ENCODE measurements at regions not wholly inside any gene's neighbourhood (a gene's known extent, or its start where the extent isn't known, plus 50 kb on each side); places are given as distances from the start of the nearest gene placed in this dataset.

DNA sequence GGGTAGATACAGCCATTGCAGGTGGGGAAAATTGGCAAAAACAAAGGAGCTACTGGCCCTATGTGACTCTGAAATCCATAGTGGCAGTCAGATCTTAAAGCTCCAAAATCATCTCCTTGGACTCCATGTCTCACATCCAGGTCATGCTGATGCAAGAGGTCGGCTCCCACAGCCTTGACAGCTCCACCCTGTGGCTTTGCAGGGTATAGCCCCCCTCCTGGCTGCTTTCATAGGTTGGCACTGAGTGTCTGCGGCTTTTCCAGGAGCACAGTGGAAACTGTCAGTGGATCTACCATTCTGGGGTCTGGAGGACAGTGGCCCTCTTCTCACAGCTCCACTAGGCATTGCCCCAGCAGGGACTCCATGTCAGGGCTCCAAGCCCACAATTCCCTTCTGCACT is 1190.1 kb downstream of the CDH12 start:
- DNase-seq (no peak), ATAC-seq (replicated peaks) (no peak)
- Mint-ChIP-seq H3K4me3 (no peak overlapping the region), H3K27me3 (no peaks in the 10 kb centered on the region), H3K36me3 (ENCODE audit: insufficient read depth) (no peaks in the 10 kb centered on the region), H3K9me3 (peaks cover 5 to 21% of the 10 kb centered on the region in 2 donors), H3K4me1 (ENCODE audit: low read depth in 2 of 2) (no peaks in the 10 kb centered on the region), H3K27ac (no peak overlapping the region)

DNA sequence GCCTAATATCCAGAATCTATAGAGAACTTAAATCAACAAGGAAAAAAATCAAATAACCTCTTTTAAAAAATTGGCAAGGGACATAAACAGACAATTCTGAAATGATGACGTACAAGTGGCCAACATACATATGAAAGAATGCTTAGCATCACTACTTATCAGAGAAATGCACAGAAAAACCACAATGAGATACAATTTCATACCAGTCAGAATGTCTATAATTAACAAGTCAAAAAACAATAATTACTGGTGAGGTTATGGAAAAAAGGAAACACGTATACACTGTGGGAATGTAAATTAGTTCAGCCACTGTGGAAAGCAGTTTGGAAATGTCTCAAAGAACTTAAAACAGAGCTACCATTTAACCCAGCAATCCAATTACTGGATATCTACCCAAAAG is 1192.0 kb downstream of the CDH12 start:
- Mint-ChIP-seq H3K27me3 (no peaks in the 10 kb centered on the region), H3K36me3 (ENCODE audit: insufficient read depth) (no peaks in the 10 kb centered on the region), H3K4me1 (ENCODE audit: low read depth in 2 of 2) (no peaks in the 10 kb centered on the region), H3K4me3 (no peak overlapping the region), H3K9me3 (peaks cover 5 to 19% of the 10 kb centered on the region in 2 donors), H3K27ac (no peak overlapping the region)
- DNase-seq (no peak), ATAC-seq (replicated peaks) (no peak)

DNA sequence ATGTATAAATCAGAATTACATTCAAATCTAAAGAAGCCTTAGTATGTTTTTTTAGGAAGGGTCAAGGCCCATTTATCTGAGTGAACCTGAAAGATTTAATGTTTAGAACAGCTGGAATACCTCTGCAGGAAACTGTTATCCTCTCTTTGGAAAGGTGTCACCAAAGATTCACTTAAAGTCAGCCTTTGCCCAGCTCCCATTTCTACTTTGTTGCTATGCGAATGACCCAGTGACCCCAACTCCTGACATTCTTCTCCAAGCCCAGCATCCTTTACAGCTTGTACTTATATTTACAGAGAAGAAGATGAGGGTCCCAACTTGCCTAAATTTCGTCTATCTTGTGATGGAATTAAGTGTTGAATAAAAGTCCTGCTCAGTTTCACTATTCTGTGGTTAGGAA is 1198.6 kb downstream of the CDH12 start:
- DNase-seq (no peak), ATAC-seq (replicated peaks) (no peak)
- H3K27ac Mint-ChIP-seq: no peak overlapping the region
- no peaks in the 10 kb centered on the region for H3K27me3 Mint-ChIP-seq
- H3K4me1 Mint-ChIP-seq (ENCODE audit: low read depth in 2 of 2): no peaks in the 10 kb centered on the region
- peaks cover 0 to 3% of the 10 kb centered on the region in 2 donors for H3K9me3 Mint-ChIP-seq
- H3K4me3 Mint-ChIP-seq: no peak overlapping the region
- no peaks in the 10 kb centered on the region for H3K36me3 Mint-ChIP-seq (ENCODE audit: insufficient read depth)

DNA sequence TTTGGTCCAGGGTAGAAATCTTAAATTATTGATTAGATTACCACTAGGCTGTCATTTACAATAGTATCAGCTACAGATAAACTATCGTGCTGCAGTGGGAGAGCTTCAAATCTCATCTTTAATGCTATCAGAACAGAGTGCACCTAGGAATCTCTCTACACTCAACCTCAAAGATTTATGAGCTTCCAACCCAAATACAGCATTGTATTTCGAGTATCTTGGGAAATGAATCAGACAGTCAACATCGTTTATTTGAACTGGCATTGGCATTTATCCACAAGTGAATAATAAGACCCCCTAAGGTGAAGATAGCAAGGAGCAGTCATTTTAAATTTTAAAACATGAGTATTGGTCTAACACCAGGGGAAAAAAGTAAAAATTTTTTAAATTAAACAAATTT is 1203.2 kb downstream of the CDH12 start:
- Mint-ChIP-seq H3K9me3 (peaks cover 7 to 15% of the 10 kb centered on the region in 2 donors), H3K27me3 (no peaks in the 10 kb centered on the region), H3K4me3 (no peak overlapping the region), H3K4me1 (ENCODE audit: low read depth in 2 of 2) (no peaks in the 10 kb centered on the region), H3K36me3 (ENCODE audit: insufficient read depth) (no peaks in the 10 kb centered on the region), H3K27ac (no peak overlapping the region)
- no peak for ATAC-seq (replicated peaks)
- DNase-seq: no peak

DNA sequence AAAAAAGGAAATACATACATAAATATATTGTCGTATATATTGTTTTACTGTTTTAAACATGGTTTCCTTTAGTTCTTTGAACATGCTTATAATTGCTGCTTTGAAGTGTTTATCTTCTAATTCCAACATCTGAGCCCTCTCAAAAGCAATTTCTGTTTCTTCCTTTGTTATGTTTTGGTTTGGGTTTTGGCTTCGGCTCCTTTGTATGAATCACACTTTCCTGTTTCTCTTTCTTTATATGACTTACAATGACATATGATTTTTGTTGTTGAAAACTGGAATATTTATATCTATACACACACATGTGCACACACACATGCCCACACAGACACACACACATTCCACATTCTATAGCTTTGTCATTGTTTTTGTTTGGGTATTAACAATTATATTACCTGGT is 1206.7 kb downstream of the CDH12 start:
- Mint-ChIP-seq H3K27ac (no peak overlapping the region), H3K9me3 (peaks cover 5 to 15% of the 10 kb centered on the region in 2 donors), H3K27me3 (no peaks in the 10 kb centered on the region), H3K4me1 (ENCODE audit: low read depth in 2 of 2) (no peaks in the 10 kb centered on the region), H3K36me3 (ENCODE audit: insufficient read depth) (no peaks in the 10 kb centered on the region), H3K4me3 (no peak overlapping the region)
- ATAC-seq (replicated peaks) (no peak), DNase-seq (no peak)

DNA sequence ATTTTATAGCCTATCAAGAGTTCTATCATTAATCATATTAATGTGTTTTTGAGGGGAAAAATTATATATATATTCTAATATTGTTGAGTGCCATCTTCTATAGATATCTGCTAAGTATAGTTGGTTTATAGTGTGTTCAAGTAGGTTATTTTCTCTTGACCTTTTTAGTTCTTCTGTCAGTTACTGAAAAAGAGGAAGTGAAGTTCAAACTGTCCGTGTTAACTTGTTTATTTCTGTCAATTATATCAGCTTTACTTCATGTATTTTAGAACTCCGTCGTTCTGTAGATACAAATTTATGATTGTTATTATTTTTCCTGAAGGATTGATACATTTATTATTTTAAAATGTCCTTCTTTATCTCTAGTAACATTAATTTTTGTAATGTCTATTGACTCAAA is 1209.1 kb downstream of the CDH12 start:
- no peak overlapping the region for H3K27ac Mint-ChIP-seq
- H3K4me3 Mint-ChIP-seq: no peak overlapping the region
- no peak for ATAC-seq (replicated peaks)
- H3K9me3 Mint-ChIP-seq: peaks cover 5 to 15% of the 10 kb centered on the region in 2 donors
- DNase-seq: no peak
- no peaks in the 10 kb centered on the region for H3K36me3 Mint-ChIP-seq (ENCODE audit: insufficient read depth)
- no peaks in the 10 kb centered on the region for H3K4me1 Mint-ChIP-seq (ENCODE audit: low read depth in 2 of 2)
- no peaks in the 10 kb centered on the region for H3K27me3 Mint-ChIP-seq

DNA sequence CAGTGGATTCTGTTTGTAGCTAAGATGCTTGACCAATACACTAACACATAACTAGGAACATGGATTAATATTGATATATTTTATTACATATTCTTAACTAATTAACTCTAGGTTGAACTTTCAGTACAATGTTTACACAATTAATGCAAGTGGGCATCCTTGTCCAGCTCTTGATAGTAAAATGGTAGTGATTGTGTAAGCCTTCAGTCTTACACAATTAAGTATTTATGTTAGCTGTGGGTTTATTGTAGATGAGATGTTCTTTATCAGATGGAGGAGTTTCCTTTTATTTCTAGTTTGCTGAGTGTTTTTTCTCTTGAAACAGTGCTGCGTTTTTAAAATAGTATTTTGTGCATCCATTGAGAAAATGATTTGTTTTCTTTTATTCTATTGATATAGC is 1210.8 kb downstream of the CDH12 start:
- no peaks in the 10 kb centered on the region for H3K27me3 Mint-ChIP-seq
- peaks cover 6 to 15% of the 10 kb centered on the region in 2 donors for H3K9me3 Mint-ChIP-seq
- no peak for ATAC-seq (replicated peaks)
- H3K36me3 Mint-ChIP-seq (ENCODE audit: insufficient read depth): no peaks in the 10 kb centered on the region
- H3K4me1 Mint-ChIP-seq (ENCODE audit: low read depth in 2 of 2): no peaks in the 10 kb centered on the region
- DNase-seq: no peak
- no peak overlapping the region for H3K4me3 Mint-ChIP-seq
- H3K27ac Mint-ChIP-seq: no peak overlapping the region

DNA sequence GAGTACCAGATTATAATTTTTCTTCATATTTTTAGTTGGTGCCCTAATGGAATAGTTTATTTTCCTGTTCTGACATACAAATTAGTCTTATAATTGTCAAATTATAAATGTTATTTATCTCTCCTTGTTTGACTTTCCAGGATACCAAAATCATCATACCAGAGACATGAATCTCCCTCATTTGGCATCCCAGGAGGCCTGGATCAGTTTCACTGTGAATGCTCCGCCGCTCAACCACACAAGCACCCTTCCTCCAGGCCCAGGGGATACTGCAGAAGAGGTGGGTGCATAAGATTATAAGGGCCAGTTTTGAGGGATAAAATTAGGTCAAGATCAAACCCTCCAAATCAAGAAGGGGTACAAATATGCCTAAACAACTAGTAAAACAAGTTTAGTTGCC is 1229.3 kb downstream of the CDH12 start:
- Mint-ChIP-seq H3K27ac (no peak overlapping the region), H3K4me3 (no peak overlapping the region), H3K36me3 (ENCODE audit: insufficient read depth) (no peaks in the 10 kb centered on the region), H3K9me3 (peaks cover 0 to 8% of the 10 kb centered on the region in 2 donors), H3K4me1 (ENCODE audit: low read depth in 2 of 2) (no peaks in the 10 kb centered on the region), H3K27me3 (no peaks in the 10 kb centered on the region)
- ATAC-seq (replicated peaks) (no peak), DNase-seq (no peak)

DNA sequence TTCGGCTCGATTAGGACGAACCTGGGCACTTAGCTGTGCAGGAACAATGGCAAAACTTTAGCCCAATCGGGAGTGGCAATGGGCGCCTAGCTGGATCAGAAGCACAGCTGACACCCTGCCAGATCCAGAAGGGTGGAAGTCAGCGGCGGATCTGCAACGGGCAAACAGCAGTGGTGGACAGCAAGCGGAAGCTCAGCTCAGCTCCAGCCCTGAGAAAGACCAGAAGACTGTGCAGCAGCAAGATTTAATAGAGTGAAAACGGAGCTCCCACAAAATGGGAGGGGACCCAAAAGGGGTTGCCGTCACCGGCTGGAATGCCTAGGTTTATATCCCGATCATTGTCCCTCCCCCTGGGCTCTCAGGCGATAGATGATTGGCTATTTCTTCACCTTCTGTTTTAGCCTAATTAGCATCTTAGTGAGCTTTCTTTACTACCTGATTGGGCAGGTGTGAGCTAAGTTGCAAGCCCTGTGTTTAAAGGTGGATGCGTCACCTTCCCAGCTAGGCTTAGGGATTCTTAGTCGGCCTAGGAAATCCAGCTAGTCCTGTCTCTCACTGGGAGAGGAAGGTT is 1237.9 kb downstream of the CDH12 start:
- no peaks in the 10 kb centered on the region for H3K27me3 Mint-ChIP-seq
- no peak overlapping the region for H3K27ac Mint-ChIP-seq
- no peaks in the 10 kb centered on the region for H3K36me3 Mint-ChIP-seq (ENCODE audit: insufficient read depth)
- H3K4me1 Mint-ChIP-seq (ENCODE audit: low read depth in 2 of 2): peaks cover 0 to 2% of the 10 kb centered on the region in 2 donors
- no peak for DNase-seq
- no peak overlapping the region for H3K4me3 Mint-ChIP-seq
- ATAC-seq (replicated peaks): no peak
- H3K9me3 Mint-ChIP-seq: peaks cover 6 to 26% of the 10 kb centered on the region in 2 donors

DNA sequence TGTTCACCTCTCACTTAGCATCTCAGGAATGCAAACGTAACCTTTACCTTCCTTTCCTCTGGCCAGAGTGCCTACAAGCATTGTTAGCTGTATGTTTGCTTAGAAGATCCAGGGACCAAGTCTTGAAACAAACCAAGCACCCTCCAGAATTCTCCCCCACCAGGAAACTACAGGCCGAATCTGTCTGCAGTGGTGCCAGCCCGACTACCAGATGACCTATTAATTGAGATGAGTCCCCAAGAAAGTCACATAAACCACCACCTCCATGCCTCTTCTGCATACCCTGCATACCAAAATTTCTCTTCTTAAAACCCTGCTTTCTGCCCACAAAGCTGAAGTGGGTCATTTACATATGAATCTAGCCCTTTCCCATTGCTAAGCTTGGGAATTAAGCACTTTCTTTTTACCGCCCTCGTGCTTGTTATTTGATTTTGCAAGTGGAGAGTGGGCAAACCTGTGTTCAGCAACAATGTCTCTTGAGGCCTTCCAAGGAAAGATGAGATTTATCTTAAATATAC is 1239.1 kb downstream of the CDH12 start:
- no peak overlapping the region for H3K4me3 Mint-ChIP-seq
- H3K27me3 Mint-ChIP-seq: no peaks in the 10 kb centered on the region
- no peak for ATAC-seq (replicated peaks)
- peaks cover 5 to 26% of the 10 kb centered on the region in 2 donors for H3K9me3 Mint-ChIP-seq
- no peak overlapping the region for H3K27ac Mint-ChIP-seq
- DNase-seq: no peak
- H3K4me1 Mint-ChIP-seq (ENCODE audit: low read depth in 2 of 2): peaks cover 0 to 2% of the 10 kb centered on the region in 2 donors
- H3K36me3 Mint-ChIP-seq (ENCODE audit: insufficient read depth): no peaks in the 10 kb centered on the region

DNA sequence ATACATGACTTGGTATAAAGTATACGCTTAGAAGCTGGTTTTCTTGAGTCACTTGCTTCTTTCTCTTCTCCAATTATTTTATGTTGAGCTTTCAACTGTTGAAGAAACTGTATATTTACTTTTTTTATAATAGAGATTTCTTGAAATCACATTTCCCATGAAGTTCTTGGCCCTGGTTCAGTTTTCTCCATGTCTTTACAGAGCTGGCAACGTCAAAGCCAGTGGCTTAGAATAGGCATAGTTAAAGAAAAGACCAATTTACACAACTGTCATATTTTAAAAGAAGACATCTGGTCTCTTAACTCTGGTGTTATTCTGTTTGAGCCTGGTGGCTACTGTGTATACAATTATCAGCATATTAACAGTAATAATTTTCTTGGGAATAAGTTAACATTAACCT is 1249.3 kb downstream of the CDH12 start:
- H3K4me1 Mint-ChIP-seq (ENCODE audit: low read depth in 2 of 2): no peaks in the 10 kb centered on the region
- H3K27me3 Mint-ChIP-seq: no peaks in the 10 kb centered on the region
- H3K27ac Mint-ChIP-seq: no peak overlapping the region
- peaks cover 0 to 2% of the 10 kb centered on the region in 2 donors for H3K9me3 Mint-ChIP-seq
- no peaks in the 10 kb centered on the region for H3K36me3 Mint-ChIP-seq (ENCODE audit: insufficient read depth)
- DNase-seq (no peak), ATAC-seq (replicated peaks) (no peak)
- H3K4me3 Mint-ChIP-seq: no peak overlapping the region

DNA sequence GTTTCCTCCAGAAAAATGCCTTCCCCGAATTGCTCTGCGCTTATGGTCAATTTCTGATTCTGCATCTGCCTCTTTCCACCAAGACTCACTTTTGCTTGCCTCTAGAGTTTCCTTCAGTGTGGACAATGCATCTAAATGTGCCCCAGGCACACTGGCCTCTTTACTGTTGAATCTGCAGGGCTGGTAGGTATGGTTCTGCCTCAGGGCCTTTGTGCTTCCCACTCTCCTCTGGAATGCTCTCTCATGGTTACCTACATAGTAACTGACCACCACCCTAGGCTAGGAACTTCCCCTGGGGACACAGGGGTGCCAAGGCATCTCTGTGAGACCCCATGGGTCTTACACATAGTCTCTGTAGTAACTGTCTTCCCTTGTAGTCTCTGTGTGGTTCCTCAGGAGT is 1258.6 kb downstream of the CDH12 start:
- Mint-ChIP-seq H3K27me3 (no peaks in the 10 kb centered on the region), H3K9me3 (peaks cover 8 to 10% of the 10 kb centered on the region in 2 donors), H3K4me1 (ENCODE audit: low read depth in 2 of 2) (no peaks in the 10 kb centered on the region), H3K27ac (no peak overlapping the region), H3K4me3 (no peak overlapping the region), H3K36me3 (ENCODE audit: insufficient read depth) (no peaks in the 10 kb centered on the region)
- DNase-seq: no peak
- no peak for ATAC-seq (replicated peaks)

DNA sequence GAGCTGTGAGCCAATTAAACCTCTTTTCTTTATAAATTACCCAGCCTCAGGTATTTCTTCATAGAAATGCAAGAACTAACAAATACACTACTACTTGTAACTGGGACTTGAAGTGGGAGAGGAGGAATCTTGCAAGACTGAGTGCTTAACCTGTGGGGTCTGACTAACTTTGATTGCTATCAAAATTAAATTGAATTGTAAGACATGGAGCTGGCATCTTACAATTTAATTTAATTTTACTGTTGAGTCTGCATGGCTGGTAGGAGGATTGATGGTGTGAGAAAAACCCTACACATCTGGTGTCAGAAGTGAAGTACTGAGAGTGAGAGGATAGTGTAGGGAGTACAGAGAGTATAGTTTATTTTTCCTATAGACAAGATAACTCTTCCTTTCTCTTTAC is 1259.9 kb downstream of the CDH12 start:
- no peak for DNase-seq
- H3K27ac Mint-ChIP-seq: no peak overlapping the region
- no peaks in the 10 kb centered on the region for H3K4me1 Mint-ChIP-seq (ENCODE audit: low read depth in 2 of 2)
- no peaks in the 10 kb centered on the region for H3K27me3 Mint-ChIP-seq
- peaks cover 8 to 10% of the 10 kb centered on the region in 2 donors for H3K9me3 Mint-ChIP-seq
- no peak for ATAC-seq (replicated peaks)
- no peak overlapping the region for H3K4me3 Mint-ChIP-seq
- no peaks in the 10 kb centered on the region for H3K36me3 Mint-ChIP-seq (ENCODE audit: insufficient read depth)

DNA sequence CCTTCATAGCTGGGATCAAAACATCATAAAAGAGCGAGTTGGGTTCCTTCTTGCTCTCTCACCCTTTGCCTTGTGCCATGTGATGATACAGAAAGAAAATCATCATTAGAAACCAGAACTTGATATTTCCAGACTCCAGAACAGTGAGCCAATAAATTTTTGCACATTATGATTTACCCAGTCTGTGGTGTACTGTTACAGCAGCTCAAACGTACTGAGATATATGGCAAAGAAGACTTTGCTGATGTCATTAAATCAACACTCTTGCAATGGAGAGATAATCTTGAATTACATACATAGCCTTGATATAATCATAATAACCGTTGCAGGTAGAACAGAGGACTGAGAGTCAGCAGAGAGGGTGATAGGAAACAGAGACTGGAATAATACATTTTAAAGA is 1271.6 kb downstream of the CDH12 start:
- ATAC-seq (replicated peaks) (no peak), DNase-seq (no peak)
- Mint-ChIP-seq H3K4me1 (ENCODE audit: low read depth in 2 of 2) (no peaks in the 10 kb centered on the region), H3K36me3 (ENCODE audit: insufficient read depth) (no peaks in the 10 kb centered on the region), H3K4me3 (no peak overlapping the region), H3K9me3 (peaks cover 4 to 17% of the 10 kb centered on the region in 2 donors), H3K27ac (no peak overlapping the region), H3K27me3 (no peaks in the 10 kb centered on the region)

DNA sequence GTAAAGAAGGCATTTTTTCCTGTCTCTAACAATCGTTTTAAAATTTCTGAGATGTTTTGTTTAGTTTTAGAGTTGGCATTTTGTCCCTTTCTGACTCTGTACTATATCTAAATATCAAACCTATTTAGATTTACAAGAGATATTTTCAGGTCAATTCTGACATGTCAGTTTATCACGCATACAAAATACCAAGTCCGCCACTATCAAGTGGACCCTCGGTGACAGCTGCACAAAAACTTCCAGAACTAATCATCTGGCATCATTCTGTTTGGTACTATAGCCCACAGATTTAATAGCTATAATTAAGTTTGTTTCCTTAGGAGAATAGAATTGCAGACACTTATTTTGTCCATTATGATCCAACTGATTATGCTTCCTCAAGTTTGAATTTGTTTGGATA is 1278.2 kb downstream of the CDH12 start:
- Mint-ChIP-seq H3K27me3 (no peaks in the 10 kb centered on the region), H3K4me1 (ENCODE audit: low read depth in 2 of 2) (no peaks in the 10 kb centered on the region), H3K9me3 (peaks cover 0 to 2% of the 10 kb centered on the region in 2 donors), H3K36me3 (ENCODE audit: insufficient read depth) (no peaks in the 10 kb centered on the region), H3K27ac (no peak overlapping the region), H3K4me3 (no peak overlapping the region)
- no peak for DNase-seq
- ATAC-seq (replicated peaks): no peak

Data from effector memory CD8-positive, alpha-beta T cell (primary cell).